NCI-H82 treated with DMSO at 0.1 percent for 48 hours (cell line): ENCODE measurements at regions not wholly inside any gene's neighbourhood (a gene's known extent, or its start where the extent isn't known, plus 50 kb on each side); places are given as distances from the start of the nearest gene placed in this dataset.

Source experiments
- DNase-seq: peaks from one replicate; lab custom pipeline; 2025; ENCODE audit not compliant: unreplicated experiment; lab: John Stamatoyannopoulos, UW

GRCh38 chr16:72286936-72287620 is 115.1 kb upstream of the PMFBP1 start:
- no peak for DNase-seq

DNA sequence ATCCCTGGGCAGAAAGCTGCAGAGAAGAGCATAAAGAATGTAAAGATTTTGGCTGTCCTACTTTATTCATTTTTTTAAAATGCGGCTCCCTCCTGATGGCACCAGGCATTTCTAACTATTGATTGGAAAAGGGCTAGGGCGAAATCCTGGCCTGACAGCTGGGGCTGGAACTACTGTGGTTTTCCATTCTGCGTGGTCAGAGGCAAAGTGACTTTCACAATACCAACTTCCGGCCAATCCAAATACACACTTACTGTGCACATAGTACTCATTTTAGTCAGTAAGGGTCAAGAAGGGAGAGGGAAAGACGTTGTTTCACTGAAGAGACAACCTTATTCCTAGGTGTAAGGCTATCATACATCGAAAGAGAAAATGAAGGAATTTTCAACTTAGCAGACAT is 113.8 kb upstream of the PMFBP1 start:
- DNase-seq, result no peak

- DNase-seq, result no peak
These were observed 113.4 kb upstream of the PMFBP1 start for GRCh38 chr16:72285324-72285723.

DNA sequence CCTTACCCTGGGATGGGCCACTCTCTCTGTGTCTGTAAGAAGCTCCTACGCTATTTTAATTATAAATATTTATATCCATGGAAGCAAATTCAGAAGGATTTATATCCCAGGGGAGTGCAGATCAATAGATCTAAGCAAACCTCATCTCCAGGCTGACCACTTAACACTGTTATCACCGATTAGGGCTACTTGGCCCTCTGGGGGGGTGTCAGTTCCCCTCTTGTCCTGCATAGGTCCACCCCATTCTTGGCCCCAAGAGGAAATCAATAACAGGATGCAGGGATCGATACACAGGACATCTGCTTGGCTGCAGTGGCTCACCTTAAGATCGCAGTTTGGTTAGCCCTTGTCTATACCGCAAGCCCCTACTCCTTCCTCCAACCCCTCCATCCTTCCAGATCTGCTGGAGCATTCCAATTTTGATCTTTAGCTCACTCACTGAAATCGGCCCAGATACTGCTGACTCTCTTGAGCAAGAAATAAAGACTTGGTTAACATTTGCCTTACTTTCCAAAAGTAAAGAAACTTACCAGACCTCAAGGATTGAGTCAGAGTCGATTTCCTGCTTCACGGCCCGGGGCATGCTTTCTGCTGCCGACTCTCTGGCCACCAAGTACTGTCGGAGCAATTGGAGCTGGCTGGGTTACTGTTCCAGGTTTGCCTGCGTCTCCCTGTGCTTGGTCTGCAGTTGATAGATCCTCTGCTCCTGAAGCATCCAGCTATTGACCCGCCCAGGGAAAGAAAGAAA is 112.3 kb upstream of the PMFBP1 start:
- no peak for DNase-seq

DNA sequence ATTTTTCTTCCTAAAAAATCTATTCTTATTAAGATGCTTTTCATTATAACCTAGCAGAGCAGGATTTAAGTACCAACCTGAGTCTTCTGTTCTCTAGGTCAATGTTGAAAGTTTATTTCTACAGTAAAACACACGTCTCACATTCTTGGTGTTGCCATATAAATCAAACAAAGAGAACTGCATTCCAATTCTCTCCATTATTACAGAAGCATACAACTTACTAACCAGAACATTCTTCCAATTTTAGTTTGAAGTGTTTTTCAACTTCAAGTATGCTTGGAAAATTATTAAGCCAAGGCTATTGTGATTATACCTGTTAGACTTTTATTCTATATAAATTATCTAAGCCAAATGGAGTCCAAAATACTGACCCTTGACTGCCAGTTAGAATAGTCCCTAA is 110.4 kb upstream of the PMFBP1 start:
- DNase-seq, result no peak

- no peak for DNase-seq
These were observed 106.3 kb upstream of the PMFBP1 start for GRCh38 chr16:72278301-72278700.

DNA sequence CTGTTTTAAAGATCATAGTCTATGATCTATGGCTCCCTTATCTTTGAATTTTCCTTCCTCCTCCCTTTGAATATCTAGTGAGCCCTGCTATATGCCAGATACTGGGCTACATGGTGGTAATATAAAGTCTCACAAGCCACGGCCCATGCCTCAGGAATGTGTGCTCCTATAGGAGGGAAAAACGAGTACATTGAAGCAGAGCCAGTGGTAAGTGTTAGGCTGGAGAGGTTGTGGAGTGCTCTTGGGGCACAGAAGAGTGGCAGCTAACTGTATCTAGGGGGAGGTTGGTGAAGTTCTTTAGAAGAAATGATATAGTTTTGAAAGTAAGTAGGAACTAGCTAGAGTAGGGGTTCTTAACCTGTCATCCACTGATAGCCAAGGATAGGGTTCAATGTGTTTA is 105.8 kb upstream of the PMFBP1 start:
- DNase-seq, result no peak

DNA sequence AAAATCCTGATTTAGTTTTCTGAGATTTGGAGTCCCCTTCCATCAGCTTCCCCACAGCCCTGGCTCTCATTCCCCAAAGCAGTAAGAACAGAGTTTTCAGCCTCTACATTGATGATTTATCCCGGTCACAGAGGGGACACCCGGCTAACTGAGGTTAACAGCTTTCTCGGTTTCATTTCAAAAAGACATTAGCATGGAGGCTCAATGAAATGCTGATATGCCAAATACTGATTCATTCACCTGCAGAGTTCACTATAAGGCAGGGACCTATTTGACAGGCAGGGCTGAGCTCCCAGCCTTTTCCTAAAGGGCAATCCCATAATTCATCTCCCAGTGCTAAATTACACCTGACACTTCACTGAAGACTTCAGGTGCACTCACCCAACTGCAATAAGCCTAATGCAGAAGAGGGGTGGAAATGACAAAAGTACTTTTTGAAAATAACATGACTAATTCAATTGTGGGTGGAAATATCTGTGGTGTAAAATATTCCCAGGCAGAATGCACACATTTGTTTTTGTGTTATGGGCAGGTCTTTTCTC is 99.8 kb upstream of the PMFBP1 start:
- DNase-seq, result no peak

DNA sequence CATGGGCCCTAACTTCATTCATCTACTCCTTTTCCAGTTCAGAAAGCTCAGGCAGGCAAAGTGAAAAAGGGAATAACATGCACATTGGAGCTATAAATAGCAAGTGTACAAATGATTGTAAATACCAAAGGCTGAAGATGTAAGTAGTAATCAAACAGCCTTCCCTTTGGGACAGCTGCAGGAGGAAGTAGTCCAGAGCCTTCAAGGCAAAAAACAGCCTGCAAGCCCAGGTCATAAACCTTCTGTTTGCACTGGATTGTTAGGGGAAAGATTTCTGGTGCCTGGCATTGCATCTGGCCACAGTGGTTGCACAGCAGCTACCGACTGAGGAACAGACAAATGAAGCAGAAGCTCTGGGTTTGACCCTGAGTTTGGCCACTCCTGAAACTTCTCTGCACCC is 98.6 kb upstream of the PMFBP1 start:
- DNase-seq, result no peak

DNA sequence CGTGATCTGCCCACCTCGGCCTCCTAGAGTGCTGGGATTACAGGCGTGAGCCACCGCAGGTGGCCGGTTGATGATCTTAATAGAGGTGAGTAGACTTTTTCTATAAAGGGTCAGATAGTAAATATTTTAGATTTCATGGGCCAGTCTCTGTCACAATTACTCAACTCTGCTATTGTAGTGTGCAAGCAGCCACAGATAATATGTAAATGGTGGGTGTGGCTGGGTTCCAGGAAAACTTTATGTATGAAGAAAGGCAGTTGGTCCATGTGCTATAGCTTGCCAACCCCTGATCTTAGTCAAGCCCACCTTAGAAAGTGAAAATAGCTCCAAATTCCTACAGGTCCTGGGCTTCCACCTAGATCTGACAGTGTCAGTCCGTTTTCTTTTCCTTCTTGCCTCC is 94.9 kb upstream of the PMFBP1 start:
- no peak for DNase-seq

- no peak for DNase-seq
These were observed 92.8 kb upstream of the PMFBP1 start for GRCh38 chr16:72264771-72265170.

DNA sequence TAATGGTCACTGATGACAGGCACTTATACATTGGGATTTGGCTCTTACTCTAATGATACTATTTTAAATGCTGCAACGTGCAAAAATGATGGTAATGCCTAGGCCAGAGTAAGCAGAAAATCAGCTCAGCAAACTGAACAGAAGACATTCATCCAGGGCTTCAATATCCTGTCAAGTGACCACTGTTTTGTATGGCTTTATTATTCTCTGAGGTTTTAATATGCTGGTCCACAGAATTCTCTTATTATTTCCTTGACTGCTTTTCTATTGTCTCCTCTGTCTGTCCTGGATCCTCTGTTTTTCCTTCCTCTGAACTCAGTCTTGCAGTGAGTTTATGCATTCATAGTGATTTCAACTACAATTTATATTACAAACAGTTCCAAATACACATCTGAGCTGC is 90.8 kb upstream of the PMFBP1 start:
- DNase-seq, result no peak

DNA sequence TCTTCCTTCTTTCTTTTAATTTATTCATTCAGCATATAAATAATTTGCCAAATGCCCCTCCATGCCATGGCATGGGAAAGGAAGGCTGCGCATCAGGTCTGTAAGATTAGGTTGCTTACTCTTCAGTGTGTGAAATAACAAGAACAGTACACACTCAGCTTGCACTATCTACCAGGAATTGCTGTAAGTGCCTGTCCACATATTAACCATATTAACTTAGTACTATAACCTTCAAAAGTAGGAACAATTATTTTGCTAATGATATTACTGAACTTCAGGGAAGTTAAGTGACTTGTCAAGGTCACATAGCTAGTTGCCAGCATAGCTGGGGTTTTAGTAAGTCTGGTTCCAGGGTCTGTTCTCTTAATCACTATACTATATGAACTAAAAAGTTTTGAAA is 89.2 kb upstream of the PMFBP1 start:
- DNase-seq, result no peak

DNA sequence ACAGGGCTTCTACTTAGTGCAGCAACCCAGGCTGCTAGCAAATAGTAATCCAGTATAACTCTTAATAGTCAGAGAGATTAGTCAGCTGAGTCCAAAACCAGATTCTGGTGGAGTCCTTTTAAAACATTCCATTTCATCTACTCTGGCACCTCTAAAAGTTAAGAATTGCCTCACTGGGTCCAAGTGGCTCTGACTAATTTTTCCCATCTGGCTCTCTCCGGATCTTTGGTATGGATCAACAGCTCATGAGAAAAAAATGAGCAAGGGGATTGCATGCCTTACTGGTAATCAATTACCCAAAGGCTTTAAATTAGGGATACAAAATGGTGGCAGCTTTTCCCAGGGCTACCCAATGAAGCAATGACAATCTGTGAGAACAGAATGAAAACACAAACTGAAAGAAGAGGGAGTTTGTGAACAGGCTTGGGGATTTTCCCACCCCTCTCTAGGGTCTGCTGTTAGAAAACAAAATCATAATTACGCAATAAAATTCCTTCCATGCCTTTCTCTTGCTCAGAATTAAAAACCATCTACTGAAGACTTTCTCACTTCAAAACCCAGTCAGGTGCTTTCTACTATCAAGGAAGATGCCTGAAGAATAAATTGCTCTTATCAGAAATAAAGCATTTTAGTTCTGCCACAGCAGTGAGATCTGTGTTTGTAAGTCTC is 84.6 kb upstream of the PMFBP1 start:
- no peak for DNase-seq

GRCh38 chr16:72255786-72256185 is 83.8 kb upstream of the PMFBP1 start:
- no peak for DNase-seq

- no peak for DNase-seq
These were observed 75.9 kb upstream of the PMFBP1 start for GRCh38 chr16:72247821-72248253.

DNA sequence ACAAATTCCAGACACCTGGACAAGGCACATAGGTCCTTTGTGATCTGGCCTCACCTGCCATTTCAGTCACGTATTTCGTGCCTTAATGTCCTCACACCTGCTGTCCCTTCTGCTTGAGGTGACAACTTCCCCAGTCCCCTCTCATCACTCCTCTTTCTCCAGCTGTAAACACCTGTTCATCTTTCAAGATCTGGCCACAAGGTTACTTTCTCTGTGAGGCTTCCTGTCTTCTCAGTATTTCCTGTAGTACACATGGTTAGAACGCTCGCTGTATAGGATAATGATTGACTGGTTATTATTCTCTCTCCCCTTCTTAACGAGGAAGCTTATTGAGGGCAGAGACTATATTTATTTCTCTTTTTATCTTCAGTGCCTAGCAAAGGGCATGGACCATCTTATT is 74.5 kb upstream of the PMFBP1 start:
- no peak for DNase-seq

DNA sequence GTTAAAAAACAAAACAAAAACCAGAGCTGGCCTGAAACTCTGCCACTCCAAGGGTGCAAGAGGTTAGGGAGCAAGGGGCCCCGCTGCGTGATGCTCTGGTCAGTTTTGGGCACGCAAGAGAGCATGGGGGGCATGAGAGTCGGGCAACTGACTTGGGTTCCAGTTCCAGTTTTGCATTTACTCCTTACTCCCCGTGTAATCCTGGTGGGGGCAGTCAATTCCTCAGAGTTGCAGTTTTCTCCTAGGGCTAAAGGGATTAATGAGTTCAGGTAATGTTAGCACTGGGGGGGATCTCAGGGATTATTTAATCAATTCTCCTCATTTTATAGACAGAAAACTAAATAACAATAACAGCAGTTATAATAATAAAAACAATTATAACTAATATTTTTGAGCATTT is 72.9 kb upstream of the PMFBP1 start:
- no peak for DNase-seq

- peak; percentile 4 for DNase-seq
These were observed 71.7 kb upstream of the PMFBP1 start for GRCh38 chr16:72243621-72244020.

- DNase-seq, result no peak
These were observed 70.8 kb upstream of the PMFBP1 start for GRCh38 chr16:72242757-72243156.

- DNase-seq, result no peak
These were observed 70.0 kb upstream of the PMFBP1 start for GRCh38 chr16:72241930-72242329.

DNA sequence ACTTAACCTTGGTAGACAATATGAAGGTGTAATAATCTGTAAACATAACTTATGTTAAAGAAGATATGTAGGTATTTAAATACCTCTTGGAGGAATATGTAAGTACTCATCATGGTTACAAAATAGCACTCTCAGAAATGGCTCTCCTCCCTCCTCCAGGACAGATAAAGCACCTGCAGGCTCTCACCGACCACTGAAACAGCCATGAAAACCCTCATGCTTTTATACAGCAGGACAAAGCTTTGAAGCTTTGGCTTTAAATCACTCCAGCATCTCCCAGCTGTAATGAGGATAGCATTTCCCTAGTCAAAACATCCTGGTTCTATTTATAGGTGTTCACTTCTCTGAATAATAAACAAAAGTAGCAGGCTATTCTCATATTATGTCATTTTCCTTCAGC is 69.1 kb upstream of the PMFBP1 start:
- DNase-seq, result no peak
